NCI-H510A treated with DMSO at 0.1 percent for 48 hours (cell line): ENCODE measurements at regions not wholly inside any gene's neighbourhood (a gene's known extent, or its start where the extent isn't known, plus 50 kb on each side); places are given as distances from the start of the nearest gene placed in this dataset.
A peak's percentile ranks its signal among the peaks of the same experiment; 100 is the strongest.

Experiments
- DNase-seq: peaks from one replicate; lab custom pipeline; 2025; lab: John Stamatoyannopoulos, UW

DNA sequence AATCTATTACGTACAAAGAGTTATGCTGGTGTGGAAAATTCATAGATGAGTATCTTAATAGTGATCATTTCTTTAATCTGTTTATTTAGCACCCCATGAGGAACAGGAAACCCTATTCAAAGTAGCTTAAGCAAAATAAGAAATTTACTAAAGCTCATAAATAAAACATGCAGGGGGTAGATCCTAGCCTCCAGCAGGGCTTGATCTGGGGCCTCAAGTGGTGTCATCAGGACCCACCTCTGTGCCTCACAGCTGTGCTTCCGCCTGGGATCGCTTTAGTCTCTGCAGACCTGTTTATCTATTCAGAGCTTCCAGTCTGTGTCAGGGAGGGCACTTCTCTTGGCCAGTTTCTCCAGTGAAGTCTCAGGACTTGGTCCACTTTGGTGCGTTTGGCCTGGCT, 171.0 kb upstream of the SLC24A5 start:
- DNase-seq = no peak

DNA sequence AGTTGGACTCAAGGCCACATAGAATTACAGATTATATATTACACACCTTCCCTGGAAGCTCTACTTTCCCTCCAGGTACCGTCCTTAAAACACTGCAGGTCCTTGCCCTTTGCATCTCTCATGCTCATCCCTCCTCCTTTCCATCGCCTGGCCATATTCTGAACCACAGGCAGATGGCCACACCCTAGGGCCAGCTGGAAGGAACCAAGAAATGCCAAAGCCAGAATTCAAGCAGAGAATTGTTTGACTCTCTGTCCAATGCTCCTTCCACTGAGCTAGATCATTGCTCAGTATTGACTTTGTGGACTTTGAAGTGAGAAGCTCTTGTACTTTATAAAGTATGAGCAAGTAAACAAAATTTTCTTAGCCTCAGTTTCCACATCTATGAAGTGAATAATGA, 170.3 kb upstream of the SLC24A5 start:
- no peak for DNase-seq

DNA sequence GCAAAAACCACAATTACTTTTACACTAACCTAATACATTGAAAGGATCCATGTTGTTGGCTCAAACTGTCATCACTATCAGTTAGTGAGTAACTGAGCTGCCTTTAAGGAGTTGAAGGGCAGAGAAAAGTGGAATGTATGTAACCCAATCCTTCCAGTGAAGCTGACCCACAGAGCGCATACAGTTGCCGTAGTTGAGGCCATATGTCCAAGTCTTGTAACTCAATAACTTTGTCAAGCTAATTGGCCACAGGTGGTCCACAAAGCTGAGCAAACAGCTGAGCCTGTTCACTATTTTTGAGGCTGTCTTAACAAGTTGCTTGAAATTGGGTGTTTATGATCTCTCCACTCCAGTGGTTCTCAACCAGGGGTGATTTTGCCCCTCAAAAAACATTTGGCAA, 169.0 kb upstream of the SLC24A5 start:
- no peak for DNase-seq

DNA sequence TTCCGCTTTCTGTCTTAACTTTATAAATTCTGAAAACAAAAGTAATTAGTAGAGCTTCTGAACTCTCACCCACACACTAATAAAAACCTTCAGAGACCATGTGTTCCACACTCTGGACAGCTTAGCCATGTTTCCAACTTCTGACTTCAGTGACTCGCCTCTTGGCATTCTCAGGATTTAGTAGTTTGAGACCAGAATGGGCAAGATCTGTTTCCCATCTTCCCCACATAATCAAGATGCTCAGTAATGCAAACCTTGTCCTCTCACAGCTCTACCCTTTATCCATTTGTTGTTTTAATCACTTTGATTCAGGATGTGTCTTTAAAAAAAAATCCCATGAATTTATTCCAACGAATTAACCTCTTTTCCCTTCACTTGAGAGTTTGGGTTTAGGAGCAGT, 166.6 kb upstream of the SLC24A5 start:
- no peak for DNase-seq

GRCh38 chr15:47955021-47955420, 165.8 kb upstream of the SLC24A5 start:
- DNase-seq = no peak

DNA sequence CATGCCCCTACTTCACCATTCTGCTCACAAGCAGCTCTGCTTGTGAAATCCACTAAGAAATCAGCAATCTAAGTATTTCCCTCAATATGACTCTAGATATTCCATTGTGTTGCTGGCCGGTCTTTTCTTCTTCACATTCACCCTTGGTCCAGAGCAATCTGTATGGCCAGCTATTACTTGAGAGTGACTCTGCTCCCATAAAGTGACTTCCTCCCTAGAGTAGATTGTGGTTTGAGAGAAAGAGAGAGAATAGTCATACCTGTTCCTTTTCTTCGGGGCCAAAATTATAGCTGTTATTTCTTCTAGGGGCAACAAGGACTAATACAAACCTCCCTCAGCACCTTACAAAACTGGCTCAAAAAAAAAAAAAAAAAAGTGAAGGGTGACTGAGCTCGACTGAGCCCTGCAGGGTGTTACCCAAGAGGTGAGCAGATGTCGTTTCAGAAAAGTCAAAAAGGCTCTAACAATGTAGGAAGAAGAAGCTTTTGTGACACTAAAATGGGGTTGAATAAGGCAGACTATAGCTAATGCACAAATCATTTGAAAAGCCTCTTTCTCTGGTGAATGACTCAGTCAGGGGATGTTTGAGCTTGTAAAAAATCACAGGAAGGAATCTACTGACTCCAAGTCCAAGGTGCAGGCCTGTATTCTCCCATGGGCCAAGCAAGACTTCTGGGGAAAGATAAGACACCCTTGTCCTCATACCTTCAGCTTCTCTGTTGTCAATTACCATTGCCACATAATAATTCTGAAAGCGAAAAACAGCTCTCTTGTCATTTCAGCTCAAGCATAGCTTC, 161.0 kb upstream of the SLC24A5 start:
- DNase-seq = no peak

DNA sequence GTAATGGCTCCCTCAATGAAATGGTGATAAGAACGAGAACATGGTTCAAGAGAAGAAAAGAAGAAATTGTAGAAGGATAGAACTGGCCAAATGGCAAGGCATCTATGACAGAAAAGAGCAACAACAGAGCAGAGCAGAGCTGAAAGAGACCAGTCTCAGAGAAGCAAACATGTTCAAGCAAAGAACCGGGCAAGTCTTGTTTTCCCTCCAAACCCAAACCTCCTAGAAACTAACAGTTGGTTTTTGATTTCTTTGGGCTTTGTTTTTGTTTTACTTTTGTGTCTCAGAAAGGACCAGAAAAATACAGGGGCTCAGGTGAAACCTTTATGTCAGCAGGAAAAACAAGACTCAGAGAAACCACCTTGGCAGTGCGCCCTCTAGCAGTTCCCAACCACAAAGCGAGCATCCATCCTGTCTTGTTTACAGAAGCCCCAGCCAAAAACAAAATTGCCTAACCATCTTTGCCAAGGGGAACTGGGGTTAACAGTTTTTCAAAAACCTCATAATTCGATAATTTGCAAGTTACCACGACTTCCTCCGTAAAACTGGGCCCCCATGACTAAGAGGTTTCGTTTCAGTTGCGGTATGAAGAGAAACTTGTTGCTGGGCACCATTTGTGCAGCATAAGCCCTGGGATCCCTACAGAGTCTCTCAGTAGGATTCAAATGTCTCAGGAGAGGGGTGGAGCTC, 159.2 kb upstream of the SLC24A5 start:
- no peak for DNase-seq

- DNase-seq = no peak
These were observed 157.5 kb upstream of the SLC24A5 start for GRCh38 chr15:47963265-47963664.

GRCh38 chr15:47964229-47964628, 156.6 kb upstream of the SLC24A5 start:
- DNase-seq = no peak

GRCh38 chr15:47965297-47965696, 155.5 kb upstream of the SLC24A5 start:
- DNase-seq = no peak

GRCh38 chr15:47968593-47968992, 152.2 kb upstream of the SLC24A5 start:
- no peak for DNase-seq

- DNase-seq = no peak
These were observed 149.2 kb upstream of the SLC24A5 start for GRCh38 chr15:47971637-47972036.

DNA sequence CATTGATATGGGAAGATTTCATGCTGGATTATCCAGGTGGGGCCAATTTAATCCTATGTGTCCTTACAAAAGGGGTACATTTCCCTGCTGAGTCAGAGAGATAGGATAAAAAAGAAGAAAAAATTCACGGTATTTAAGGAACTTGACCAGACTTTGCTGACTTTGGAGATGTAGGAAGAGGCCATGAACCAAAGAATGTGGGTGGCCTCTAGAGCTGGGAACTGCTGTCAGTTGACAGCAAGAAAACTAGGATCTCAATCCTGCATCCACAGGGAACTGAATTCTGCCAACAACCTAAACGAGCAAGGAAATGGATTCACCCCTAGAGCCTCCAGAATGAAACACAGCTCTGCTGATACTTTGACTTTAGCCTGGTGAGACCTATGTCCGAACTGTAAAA, 148.1 kb upstream of the SLC24A5 start:
- DNase-seq = no peak

DNA sequence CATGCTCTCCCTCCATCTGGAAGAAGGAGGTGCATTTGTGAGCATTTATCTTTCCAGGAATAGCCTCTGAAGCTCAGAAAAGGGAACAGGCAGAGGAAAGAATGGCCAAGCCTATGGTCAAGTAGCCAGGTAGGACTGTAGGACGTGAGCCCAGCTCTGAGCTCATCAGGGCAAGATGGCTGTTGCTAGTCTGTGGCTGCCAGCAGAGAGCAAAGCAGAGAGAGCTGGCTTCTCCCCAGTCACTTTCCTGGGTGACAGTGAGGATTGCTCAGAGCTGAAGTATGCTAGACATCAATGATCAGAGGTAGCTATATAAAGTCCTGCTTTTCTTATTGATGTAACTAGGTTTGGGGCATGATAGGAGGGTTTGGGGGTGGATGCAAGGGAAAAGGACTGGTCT, 146.1 kb upstream of the SLC24A5 start:
- no peak for DNase-seq

DNA sequence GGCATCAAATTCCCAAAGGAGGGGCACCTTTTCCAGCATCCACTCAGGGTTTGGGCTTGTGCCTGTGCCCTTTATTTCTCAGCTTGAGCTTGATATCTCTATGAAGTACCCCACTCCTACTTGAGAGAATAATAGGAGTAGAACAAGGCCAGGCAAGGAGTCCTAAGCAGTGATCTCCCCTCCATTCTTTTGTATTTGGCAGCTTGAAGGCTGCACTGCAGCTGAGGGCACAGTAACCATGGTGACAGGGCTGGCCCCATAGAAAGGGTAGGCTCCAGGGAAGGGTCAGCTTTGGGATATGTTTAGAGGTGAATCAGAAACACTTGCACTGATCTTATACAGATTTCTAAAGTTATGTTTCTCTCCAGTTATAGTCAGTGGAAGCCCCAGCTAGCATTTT, 145.4 kb upstream of the SLC24A5 start:
- DNase-seq = no peak

GRCh38 chr15:47983533-47983932, 137.3 kb upstream of the SLC24A5 start:
- DNase-seq = no peak

- DNase-seq = no peak
These were observed 135.2 kb upstream of the SLC24A5 start for GRCh38 chr15:47985568-47985967.

- no peak for DNase-seq
These were observed 133.3 kb upstream of the SLC24A5 start for GRCh38 chr15:47987461-47987860.

- peak; percentile 65 for DNase-seq
These were observed 132.8 kb upstream of the SLC24A5 start for GRCh38 chr15:47987908-47988532.

- DNase-seq = no peak
These were observed 132.2 kb upstream of the SLC24A5 start for GRCh38 chr15:47988564-47988963.

DNA sequence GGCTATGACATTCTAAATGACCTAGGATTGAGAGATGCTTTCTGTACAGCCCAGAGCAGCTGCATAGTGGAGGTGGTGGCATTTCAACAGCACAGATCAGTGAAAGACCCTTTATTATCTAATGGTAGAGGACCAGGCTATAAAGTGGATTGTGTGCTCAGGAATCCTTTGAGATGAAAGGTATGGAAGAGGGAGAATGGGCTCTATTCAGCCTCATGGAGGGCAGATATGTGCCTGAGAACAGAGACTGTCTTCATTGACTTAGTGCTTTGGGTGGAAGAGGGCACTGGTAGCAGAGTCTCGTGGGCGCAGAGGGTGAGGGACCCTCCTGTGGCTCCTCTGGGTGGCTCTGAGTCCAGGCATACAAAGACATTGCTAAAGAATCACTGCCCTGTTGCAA, 130.0 kb upstream of the SLC24A5 start:
- DNase-seq = no peak

DNA sequence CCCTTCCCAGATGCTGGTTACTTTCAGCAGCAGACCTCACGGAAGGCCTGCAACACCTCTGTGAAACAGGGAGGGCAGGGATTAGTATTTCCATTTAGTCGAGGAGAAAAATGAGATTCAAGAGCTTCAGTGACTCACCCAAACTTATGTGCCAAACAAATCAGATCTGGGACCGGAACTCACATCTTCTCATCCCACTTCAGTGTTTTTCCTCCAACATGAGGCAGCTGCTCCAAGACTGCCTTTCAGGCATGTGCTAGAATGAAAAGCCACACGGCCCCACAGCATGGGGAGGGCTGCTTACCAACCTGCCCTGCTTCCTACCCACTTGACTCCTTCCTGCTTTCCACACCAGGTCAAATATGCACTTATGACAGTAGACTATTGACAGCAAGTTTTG, 129.4 kb upstream of the SLC24A5 start:
- no peak for DNase-seq

DNA sequence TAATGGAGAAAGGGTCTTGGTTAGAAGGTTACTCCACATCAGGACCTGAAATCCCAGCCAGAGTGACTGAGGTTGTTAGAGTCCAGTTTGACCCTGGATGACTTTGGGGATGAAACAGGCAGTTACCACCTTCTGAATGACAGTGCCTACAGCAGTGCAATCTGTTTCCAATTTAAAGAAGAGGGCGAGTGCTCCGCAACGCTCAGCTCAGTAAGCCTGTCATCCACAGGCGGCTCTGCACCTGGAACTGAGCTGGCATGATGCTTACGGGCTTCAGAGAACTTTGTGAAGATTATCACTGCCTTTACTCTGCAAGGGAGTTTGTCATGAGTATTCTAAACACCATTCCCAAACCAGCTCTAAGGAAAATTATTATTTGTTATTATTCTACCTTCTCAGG, 127.7 kb upstream of the SLC24A5 start:
- no peak for DNase-seq
